DOHH2 (cell line): ENCODE measurements at regions not wholly inside any gene's neighbourhood (a gene's known extent, or its start where the extent isn't known, plus 50 kb on each side); places are given as distances from the start of the nearest gene placed in this dataset.

Source experiments
- CTCF ChIP-seq: fragments of 200-600 bp; sonication (generic); IDR thresholded peaks from one replicate; pipeline ENCODE4 v1.5.1; 2014; ENCODE audit warnings: antibody characterized with exemption, mild to moderate bottlenecking, low read depth, low read length; ENCODE audit not compliant: poor library complexity, severe bottlenecking
- EZH2phosphoT487 ChIP-seq: fragments of 200-600 bp; sonication (generic); IDR thresholded peaks from 2 replicates; pipeline ENCODE4 v1.6.1; 2017; ENCODE audit warnings: borderline replicate concordance, mild to moderate bottlenecking, antibody characterized with exemption, low read length, moderate library complexity, mixed read lengths

GRCh38 chr12:48279101-48279500, 71.6 kb downstream of the ZNF641 start:
- TF ChIP-seq CTCF (no peak), EZH2phosphoT487 (no peak)
